ENCODE measurements at regions not wholly inside any gene's neighbourhood (a gene's known extent, or its start where the extent isn't known, plus 50 kb on each side); places are given as distances from the start of the nearest gene placed in this dataset.

DNA sequence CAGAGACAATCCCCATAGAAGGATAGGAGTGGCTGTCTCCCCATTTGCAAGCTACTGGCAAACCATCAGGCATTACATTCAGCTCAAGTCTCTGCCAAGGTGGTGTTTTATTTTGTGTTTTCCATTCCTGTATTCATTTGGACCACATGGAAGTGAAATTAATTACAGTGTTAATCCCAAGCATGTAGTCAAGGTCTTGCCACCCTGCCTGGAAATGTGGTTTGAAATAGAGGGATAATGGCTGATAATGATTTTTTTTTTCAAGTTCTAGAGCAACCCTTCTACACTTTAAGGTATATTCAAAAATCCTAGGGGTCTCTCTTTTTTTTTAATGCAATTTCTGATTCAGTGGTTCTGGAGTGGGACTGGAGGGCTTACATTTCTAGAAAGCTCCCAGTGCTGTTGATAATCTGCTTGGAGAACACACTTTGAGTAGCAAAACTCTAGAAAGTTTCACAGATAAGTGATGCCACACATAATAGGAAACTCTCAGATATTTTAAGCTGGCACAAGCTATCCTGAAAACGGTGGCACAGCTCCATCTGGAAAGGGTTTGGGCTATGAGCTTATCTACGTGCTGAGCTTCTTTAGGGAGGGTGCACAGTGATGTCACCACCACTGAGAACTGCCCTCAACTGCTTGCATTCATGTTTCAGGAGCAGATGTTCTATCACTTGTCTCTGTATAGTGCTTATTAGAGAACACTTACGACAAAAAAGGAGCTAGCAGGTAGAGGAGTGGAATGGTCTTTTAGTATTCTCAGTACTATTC, 140.1 kb upstream of the IL12A start:
- H3K36me3 ChIP-seq = no peaks in the 10 kb centered on the region
- peaks cover 0 to 10% of the 10 kb centered on the region in 2 experiments for H3K4me1 ChIP-seq (ENCODE audit: control insufficient read depth in 1 of 2, insufficient read depth in 1 of 2, low read depth in 1 of 2, low read length in 1 of 2)
- no peaks in the 10 kb centered on the region for H3K27me3 ChIP-seq
- H3K9me3 ChIP-seq = peaks cover 7% of the 10 kb centered on the region
- TF ChIP-seq, protein P1, sequence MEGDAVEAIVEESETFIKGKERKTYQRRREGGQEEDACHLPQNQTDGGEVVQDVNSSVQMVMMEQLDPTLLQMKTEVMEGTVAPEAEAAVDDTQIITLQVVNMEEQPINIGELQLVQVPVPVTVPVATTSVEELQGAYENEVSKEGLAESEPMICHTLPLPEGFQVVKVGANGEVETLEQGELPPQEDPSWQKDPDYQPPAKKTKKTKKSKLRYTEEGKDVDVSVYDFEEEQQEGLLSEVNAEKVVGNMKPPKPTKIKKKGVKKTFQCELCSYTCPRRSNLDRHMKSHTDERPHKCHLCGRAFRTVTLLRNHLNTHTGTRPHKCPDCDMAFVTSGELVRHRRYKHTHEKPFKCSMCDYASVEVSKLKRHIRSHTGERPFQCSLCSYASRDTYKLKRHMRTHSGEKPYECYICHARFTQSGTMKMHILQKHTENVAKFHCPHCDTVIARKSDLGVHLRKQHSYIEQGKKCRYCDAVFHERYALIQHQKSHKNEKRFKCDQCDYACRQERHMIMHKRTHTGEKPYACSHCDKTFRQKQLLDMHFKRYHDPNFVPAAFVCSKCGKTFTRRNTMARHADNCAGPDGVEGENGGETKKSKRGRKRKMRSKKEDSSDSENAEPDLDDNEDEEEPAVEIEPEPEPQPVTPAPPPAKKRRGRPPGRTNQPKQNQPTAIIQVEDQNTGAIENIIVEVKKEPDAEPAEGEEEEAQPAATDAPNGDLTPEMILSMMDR (IDR thresholded peaks at IDR 0.05) = no peak
- no peak overlapping the region for H3K27ac ChIP-seq
- H3K4me3 ChIP-seq (ENCODE audit: low read depth in 1 of 2, low read length in 1 of 2) = no peak overlapping the region

DNA sequence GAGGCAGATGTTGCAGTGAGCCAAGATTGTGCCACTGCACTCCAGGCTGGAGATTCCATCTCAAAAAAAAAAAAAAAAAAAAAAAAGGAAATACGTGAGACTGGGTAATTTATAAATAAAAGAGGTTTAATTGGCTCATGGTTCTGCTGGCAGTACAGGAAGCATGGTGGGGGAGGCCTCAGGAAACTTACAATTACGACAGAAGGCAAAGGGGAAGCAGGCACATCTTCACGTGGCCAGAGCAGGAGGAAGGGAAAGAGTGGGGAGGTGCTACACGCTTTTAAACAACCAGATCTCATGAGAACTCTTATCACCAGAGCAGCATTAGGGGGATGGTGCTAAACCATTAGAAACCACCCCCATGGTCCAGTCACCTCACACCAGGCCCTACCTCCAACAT, 138.2 kb upstream of the IL12A start:
- no peaks in the 10 kb centered on the region for H3K36me3 ChIP-seq
- H3K4me3 ChIP-seq (ENCODE audit: low read depth in 1 of 2, low read length in 1 of 2) = no peak overlapping the region
- peaks cover 7% of the 10 kb centered on the region for H3K9me3 ChIP-seq
- H3K27ac ChIP-seq = no peak overlapping the region
- TF ChIP-seq, protein P1 (IDR thresholded peaks at IDR 0.05) = no peak
- H3K27me3 ChIP-seq = no peaks in the 10 kb centered on the region
- peaks cover 0 to 25% of the 10 kb centered on the region in 2 experiments for H3K4me1 ChIP-seq (ENCODE audit: control insufficient read depth in 1 of 2, insufficient read depth in 1 of 2, low read depth in 1 of 2, low read length in 1 of 2)

DNA sequence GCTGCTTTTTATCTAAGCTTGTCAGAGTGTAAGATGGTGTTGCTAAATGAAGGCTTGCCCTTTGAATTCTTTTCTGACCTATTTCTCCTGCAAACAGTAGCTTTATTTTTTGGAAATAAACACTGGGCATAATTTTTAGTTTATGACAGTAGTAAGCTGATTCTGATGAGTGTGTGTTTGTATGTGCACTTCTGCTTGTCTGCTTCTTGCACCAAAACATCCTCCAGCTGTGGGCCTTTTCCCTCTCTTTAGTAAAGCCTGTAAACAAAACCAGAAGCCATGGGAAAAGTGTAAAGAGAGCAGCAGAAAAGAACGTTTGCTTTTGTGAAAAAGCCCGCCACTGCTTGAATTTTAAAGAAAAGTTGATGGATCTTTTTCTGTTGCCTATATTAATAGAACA, 136.4 kb upstream of the IL12A start:
- Histone ChIP-seq H3K36me3 (no peaks in the 10 kb centered on the region), H3K27me3 (no peaks in the 10 kb centered on the region), H3K27ac (no peak overlapping the region), H3K4me1 (ENCODE audit: control insufficient read depth in 1 of 2, insufficient read depth in 1 of 2, low read depth in 1 of 2, low read length in 1 of 2) (peaks cover 0 to 33% of the 10 kb centered on the region in 2 experiments), H3K9me3 (peaks cover 7% of the 10 kb centered on the region), H3K4me3 (ENCODE audit: low read depth in 1 of 2, low read length in 1 of 2) (no peak overlapping the region)
- TF ChIP-seq, protein P1 (IDR thresholded peaks at IDR 0.05) = no peak

DNA sequence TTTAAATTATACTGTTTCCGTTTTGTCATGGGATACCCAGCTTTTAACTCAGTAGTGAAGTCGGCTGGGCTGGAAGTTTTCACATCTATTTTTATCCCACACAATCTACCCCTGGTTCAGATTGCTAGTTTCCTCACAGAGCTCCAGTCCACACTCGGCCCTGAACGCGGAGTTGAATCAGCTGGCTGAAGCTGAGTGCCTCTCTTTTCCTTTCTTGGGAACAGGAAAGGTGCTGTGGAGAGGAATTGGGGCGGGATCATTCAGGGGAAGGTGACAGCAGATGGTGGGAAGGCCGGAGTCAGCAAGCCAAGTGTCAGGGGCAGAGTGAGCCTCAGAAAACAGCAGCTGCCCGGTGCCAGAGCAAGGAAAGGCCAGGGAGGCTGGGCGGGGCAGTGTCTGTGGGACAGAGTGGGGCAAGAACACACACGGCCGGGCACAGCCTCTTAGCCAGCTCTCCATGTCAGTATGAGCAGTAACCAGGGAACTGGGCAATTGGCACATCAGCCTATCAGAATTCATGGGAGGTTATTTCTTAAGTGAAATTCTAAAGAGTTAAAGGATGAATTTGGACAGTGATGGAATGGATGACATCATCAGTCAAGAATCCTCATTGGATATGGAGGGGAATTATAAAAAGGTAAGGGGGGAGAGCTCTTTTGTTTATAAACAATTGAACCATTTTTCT, 135.7 kb upstream of the IL12A start:
- H3K9me3 ChIP-seq = peaks cover 7% of the 10 kb centered on the region
- H3K27ac ChIP-seq = no peak overlapping the region
- H3K27me3 ChIP-seq = no peaks in the 10 kb centered on the region
- H3K4me3 ChIP-seq (ENCODE audit: low read depth in 1 of 2, low read length in 1 of 2) = no peak overlapping the region
- H3K4me1 ChIP-seq (ENCODE audit: control insufficient read depth in 1 of 2, insufficient read depth in 1 of 2, low read depth in 1 of 2, low read length in 1 of 2) = peaks cover 0 to 33% of the 10 kb centered on the region in 2 experiments
- TF ChIP-seq, protein P1 (IDR thresholded peaks at IDR 0.05) = no peak
- no peaks in the 10 kb centered on the region for H3K36me3 ChIP-seq

DNA sequence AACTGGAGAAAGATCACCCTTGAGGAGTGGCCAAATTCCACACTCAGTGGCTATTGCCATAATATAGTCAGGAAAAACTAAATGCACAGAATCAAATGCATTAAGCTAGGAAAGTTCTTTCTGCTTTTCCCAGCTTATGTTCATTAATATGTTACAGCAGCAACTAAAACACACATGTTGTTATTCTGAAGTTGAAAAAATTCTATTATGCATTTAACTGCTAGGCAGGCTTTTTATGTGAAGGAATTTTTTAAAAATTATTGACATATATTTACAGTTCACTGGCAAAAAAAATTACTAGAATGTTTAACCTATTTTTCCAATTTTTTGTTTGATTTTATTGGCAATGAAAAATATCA, 135.2 kb upstream of the IL12A start:
- TF ChIP-seq, protein P1 (IDR thresholded peaks at IDR 0.05) = no peak
- no peak overlapping the region for H3K4me3 ChIP-seq (ENCODE audit: low read depth in 1 of 2, low read length in 1 of 2)
- H3K27me3 ChIP-seq = no peaks in the 10 kb centered on the region
- no peaks in the 10 kb centered on the region for H3K36me3 ChIP-seq
- H3K27ac ChIP-seq = no peak overlapping the region
- H3K9me3 ChIP-seq = peaks cover 7% of the 10 kb centered on the region
- peaks cover 0 to 33% of the 10 kb centered on the region in 2 experiments for H3K4me1 ChIP-seq (ENCODE audit: control insufficient read depth in 1 of 2, insufficient read depth in 1 of 2, low read depth in 1 of 2, low read length in 1 of 2)

Measured in neutrophil (primary cell).